ENCODE measurements at regions not wholly inside any gene's neighbourhood (a gene's known extent, or its start where the extent isn't known, plus 50 kb on each side); places are given as distances from the start of the nearest gene placed in this dataset.

DNA sequence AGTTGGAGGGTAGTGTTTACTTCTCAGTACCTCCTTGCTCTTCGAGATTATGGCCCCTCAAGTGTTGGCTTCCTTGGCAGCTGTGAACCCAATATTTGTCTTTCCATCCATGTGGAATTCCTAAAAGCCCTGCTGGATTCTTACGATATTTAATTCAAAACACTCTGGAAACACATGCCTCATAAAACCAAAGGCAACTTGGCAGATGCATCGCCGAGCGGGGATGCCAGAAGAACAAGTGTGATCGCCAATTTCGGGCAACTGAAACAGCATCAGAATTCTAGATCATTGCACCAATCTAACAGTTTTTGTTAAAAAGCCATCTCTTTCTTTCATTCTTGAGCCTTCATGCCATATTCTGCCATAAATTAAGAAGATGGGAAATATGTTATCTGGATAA, 934.4 kb downstream of the AACS start:
- no peak overlapping the region for H3K4me3 Mint-ChIP-seq
- TF ChIP-seq CTCF (IDR thresholded peaks at IDR 0.05) = no peak
- H3K36me3 Mint-ChIP-seq (ENCODE audit: low read depth) = no peaks in the 10 kb centered on the region
- peaks cover 64% of the 10 kb centered on the region for H3K9me3 Mint-ChIP-seq
- DNase-seq = no peak
- H3K27ac Mint-ChIP-seq = no peak overlapping the region
- H3K4me1 Mint-ChIP-seq (ENCODE audit: low read depth) = no peaks in the 10 kb centered on the region
- H3K27me3 Mint-ChIP-seq (ENCODE audit: insufficient read depth) = no peaks in the 10 kb centered on the region

DNA sequence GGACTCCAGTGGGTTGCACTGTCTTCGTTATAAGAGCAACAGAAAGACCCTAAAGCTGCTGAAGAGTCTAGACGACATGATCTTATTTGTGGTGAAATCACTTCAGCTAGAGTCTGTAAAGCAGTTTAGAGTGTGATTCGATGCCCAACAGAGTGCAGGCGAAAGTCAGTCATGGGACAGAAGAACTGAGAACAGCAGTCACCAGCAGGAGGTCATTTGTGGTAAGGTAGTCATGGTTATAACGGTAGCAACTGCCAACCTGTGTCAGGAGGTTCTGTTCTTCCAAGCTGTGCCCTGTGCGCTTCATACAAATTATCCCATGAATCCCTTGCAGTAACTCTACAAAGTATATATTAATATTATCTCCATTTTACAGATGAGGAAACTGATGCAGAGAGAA, 954.1 kb downstream of the AACS start:
- Mint-ChIP-seq H3K4me1 (ENCODE audit: low read depth) (no peaks in the 10 kb centered on the region), H3K9me3 (peaks cover 67% of the 10 kb centered on the region), H3K4me3 (no peak overlapping the region), H3K36me3 (ENCODE audit: low read depth) (peaks cover 6% of the 10 kb centered on the region; the same call in 1 of the 2 replicates), H3K27me3 (ENCODE audit: insufficient read depth) (no peaks in the 10 kb centered on the region), H3K27ac (no peak overlapping the region)
- no peak for DNase-seq
- no peak for TF ChIP-seq CTCF (IDR thresholded peaks at IDR 0.05)

DNA sequence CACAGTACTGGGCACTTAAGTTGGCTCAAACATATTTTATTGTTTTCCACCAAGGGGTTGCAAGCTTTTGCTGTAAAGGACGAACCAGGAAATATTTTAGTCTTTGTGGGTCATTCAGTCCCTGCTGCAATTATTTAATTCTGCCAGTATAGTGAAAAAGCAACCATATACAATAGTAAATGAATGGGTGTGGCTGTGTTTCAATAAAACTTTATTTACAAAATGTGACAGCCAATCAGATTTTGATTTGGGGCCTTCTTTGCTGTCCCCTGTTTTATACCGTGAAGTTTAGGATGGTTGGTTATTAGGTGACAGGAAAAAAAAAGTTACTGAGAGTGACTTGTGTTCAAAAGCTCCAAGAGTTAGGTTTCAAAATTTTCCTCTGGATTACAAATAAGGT, 956.4 kb downstream of the AACS start:
- no peaks in the 10 kb centered on the region for H3K27me3 Mint-ChIP-seq (ENCODE audit: insufficient read depth)
- DNase-seq = no peak
- H3K9me3 Mint-ChIP-seq = peaks cover 51% of the 10 kb centered on the region
- no peaks in the 10 kb centered on the region for H3K4me1 Mint-ChIP-seq (ENCODE audit: low read depth)
- H3K27ac Mint-ChIP-seq = no peak overlapping the region
- H3K4me3 Mint-ChIP-seq = no peak overlapping the region
- peaks cover 6% of the 10 kb centered on the region; the same call in 1 of the 2 replicates for H3K36me3 Mint-ChIP-seq (ENCODE audit: low read depth)
- TF ChIP-seq CTCF (IDR thresholded peaks at IDR 0.05) = no peak

- H3K36me3 Mint-ChIP-seq (ENCODE audit: low read depth) = no peaks in the 10 kb centered on the region
- DNase-seq = no peak
- TF ChIP-seq CTCF (IDR thresholded peaks at IDR 0.05) = no peak
- H3K27me3 Mint-ChIP-seq (ENCODE audit: insufficient read depth) = no peaks in the 10 kb centered on the region
- no peaks in the 10 kb centered on the region for H3K4me1 Mint-ChIP-seq (ENCODE audit: low read depth)
- H3K9me3 Mint-ChIP-seq = peaks cover 38% of the 10 kb centered on the region
- H3K4me3 Mint-ChIP-seq = no peak overlapping the region
- no peak overlapping the region for H3K27ac Mint-ChIP-seq
Measured at GRCh38 chr12:126027825-126028224, 962.6 kb downstream of the AACS start.

- H3K9me3 Mint-ChIP-seq = peaks cover 36% of the 10 kb centered on the region
- H3K4me3 Mint-ChIP-seq = no peak overlapping the region
- no peaks in the 10 kb centered on the region for H3K4me1 Mint-ChIP-seq (ENCODE audit: low read depth)
- TF ChIP-seq CTCF (IDR thresholded peaks at IDR 0.05) = no peak
- H3K27ac Mint-ChIP-seq = no peak overlapping the region
- no peaks in the 10 kb centered on the region for H3K36me3 Mint-ChIP-seq (ENCODE audit: low read depth)
- DNase-seq = no peak
- no peaks in the 10 kb centered on the region for H3K27me3 Mint-ChIP-seq (ENCODE audit: insufficient read depth)
Measured at GRCh38 chr12:126030573-126030972, 965.3 kb downstream of the AACS start.

DNA sequence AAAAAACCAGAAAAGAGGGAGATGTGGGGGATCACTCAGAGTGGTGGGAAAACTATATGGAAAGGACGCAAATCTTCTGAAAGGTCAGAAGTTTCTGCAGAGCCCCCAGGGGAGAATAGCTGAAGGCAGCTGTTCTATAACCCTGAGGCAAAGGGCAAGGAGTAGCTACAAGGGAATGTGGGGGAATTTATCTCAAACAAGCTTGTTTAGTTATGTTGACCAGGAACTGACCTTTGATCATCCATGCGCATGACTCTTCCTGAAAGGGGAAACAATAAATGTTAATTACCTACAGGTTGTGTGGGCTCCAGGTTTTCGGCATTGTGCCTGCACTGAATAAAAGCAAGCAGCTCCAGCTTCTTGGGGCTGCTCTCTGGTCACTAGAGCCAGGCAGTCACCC, 968.5 kb downstream of the AACS start:
- H3K27me3 Mint-ChIP-seq (ENCODE audit: insufficient read depth) = no peaks in the 10 kb centered on the region; the same call in 1 of the 2 replicates
- no peaks in the 10 kb centered on the region for H3K36me3 Mint-ChIP-seq (ENCODE audit: low read depth)
- no peak for TF ChIP-seq CTCF (IDR thresholded peaks at IDR 0.05)
- H3K4me3 Mint-ChIP-seq = no peak overlapping the region
- peaks cover 42% of the 10 kb centered on the region for H3K9me3 Mint-ChIP-seq
- DNase-seq = no peak
- no peak overlapping the region for H3K27ac Mint-ChIP-seq
- no peaks in the 10 kb centered on the region for H3K4me1 Mint-ChIP-seq (ENCODE audit: low read depth)
